HepG2 (cell line): ENCODE measurements at regions not wholly inside any gene's neighbourhood (a gene's known extent, or its start where the extent isn't known, plus 50 kb on each side); places are given as distances from the start of the nearest gene placed in this dataset.
"Not testable (repeated sequence)": the region's sequence is repeated elsewhere in the genome, so short reads cannot be mapped to it uniquely, and the experiment has no call there.

ENCODE experiments used
- ATAC-seq: fragments of 200-7000 bp; cut with Tn5 transposase; 3 replicates; pipeline ENCODE4 v1.9.1; 2020; ENCODE audit warnings: mild to moderate bottlenecking, moderate library complexity
- BruUV-seq: library from RNA; stranded (reverse); fragments of 400-500 nt; replicated peaks from 2 replicates; lab custom pipeline; 2021; lab: Mats Ljungman, UMichigan
- CTCF ChIA-PET: fragments of 300-600 bp; formaldehyde crosslinking; extraction: SDS; loops from one replicate; lab custom pipeline; 2021; ENCODE audit warnings: low total read pairs, inconsistent platforms, low intra/inter-chr PET ratio; lab: Yijun Ruan, JAX
- POLR2A ChIA-PET: fragments of 350-600 bp; sonication (Branson Sonifier 250); formaldehyde crosslinking; loops from one replicate; lab custom pipeline; 2020; ENCODE audit warnings: antibody characterized with exemption, inconsistent platforms; lab: Yijun Ruan, JAX
- DNase-seq: peaks from one replicate; pipeline ENCODE4 v3.0.0-alpha.2; 2015; ENCODE audit warnings: low spot score
- FAIRE-seq: peaks from 3 replicates; lab custom pipeline; 2011; peaks lifted over from hg19 to GRCh38; lab: Jason Lieb, UNC
- H2AFZ ChIP-seq: one replicate; pipeline ENCODE4 v1.6.1; 2011; ENCODE audit warnings: low read length, inconsistent platforms
- H3K27ac ChIP-seq: fragments of 300-600 bp; 3 replicates; pipeline ENCODE4 v1.8.0; 2011; ENCODE audit warnings: mixed run types, mild to moderate bottlenecking, mixed read lengths, low read length, inconsistent platforms; ENCODE audit not compliant: insufficient read depth; ENCODE audit errors: extremely low read length
- H3K27me3 ChIP-seq, 2 experiments: fragments of 200-600 bp in 1 of 2; 2 replicates in 1 of 2; 3 replicates in 1 of 2; pipeline versions ENCODE4 v1.6.0 to v1.8.0; 2011; ENCODE audit warnings: low read length in 2 of 2, mild to moderate bottlenecking in 2 of 2, moderate library complexity in 2 of 2, inconsistent platforms in 1 of 2; ENCODE audit not compliant: insufficient read depth in 2 of 2, control insufficient read depth in 1 of 2
- H3K36me3 ChIP-seq, 2 experiments: fragments of 200-600 bp in 1 of 2; replicated peaks in 1 of 2; 2 replicates in 1 of 2; 3 replicates in 1 of 2; pipeline versions ENCODE4 v1.5.1 to v1.8.0; 2011; ENCODE audit warnings: low read length in 2 of 2, inconsistent platforms in 1 of 2; ENCODE audit not compliant: insufficient read depth in 2 of 2, control insufficient read depth in 1 of 2
- H3K4me1 ChIP-seq: 2 replicates; pipeline ENCODE4 v1.5.1; 2012; ENCODE audit warnings: low read length, inconsistent platforms; ENCODE audit not compliant: insufficient read depth
- H3K4me2 ChIP-seq: 2 replicates; pipeline ENCODE4 v1.6.0; 2011; ENCODE audit warnings: low read depth, low read length, inconsistent platforms
- H3K4me3 ChIP-seq, 3 experiments: fragments of 200-600 bp in 1 of 3; sonication (generic), shearing (Covaris generic) in 1 of 3; replicated peaks in 1 of 3; 2 replicates each; pipeline ENCODE4 v1.5.1; 2011 to 2016; ENCODE audit warnings: low read length in 3 of 3, inconsistent platforms in 2 of 3, low read depth in 2 of 3, mild to moderate bottlenecking in 2 of 3, control low read depth in 1 of 3, mixed read lengths in 1 of 3; ENCODE audit not compliant: insufficient read depth in 1 of 3
- H3K79me2 ChIP-seq: one replicate; pipeline ENCODE4 v1.6.1; 2011; ENCODE audit warnings: low read length, inconsistent platforms; ENCODE audit not compliant: insufficient read depth
- H3K9ac ChIP-seq: 2 replicates; pipeline ENCODE4 v1.6.0; 2011; ENCODE audit warnings: mild to moderate bottlenecking, low read depth, low read length, inconsistent platforms; ENCODE audit not compliant: insufficient read depth
- H3K9me3 ChIP-seq: 2 replicates; pipeline ENCODE4 v1.5.1; 2012; ENCODE audit warnings: mild to moderate bottlenecking, low read length
- H4K20me1 ChIP-seq: 2 replicates; pipeline ENCODE4 v1.6.0; 2011; ENCODE audit warnings: inconsistent platforms, mild to moderate bottlenecking, low read length, moderate library complexity; ENCODE audit not compliant: insufficient read depth
- CBX1 ChIP-seq: IDR thresholded peaks from one replicate; pipeline ENCODE4 v1.6.1; 2016; ENCODE audit warnings: antibody characterized with exemption, low read depth
- SRY ChIP-seq: sonication (generic); formaldehyde crosslinking; IDR thresholded peaks from 2 replicates; pipeline ENCODE4 v1.8.0; 2022; ENCODE audit warnings: mild to moderate bottlenecking, missing genetic modification reagents
- ZC3H13 ChIP-seq: sonication (generic); formaldehyde crosslinking; IDR thresholded peaks from 2 replicates; pipeline ENCODE4 v1.8.1; 2023; ENCODE audit warnings: mild to moderate bottlenecking, missing genetic modification reagents, moderate library complexity
- WGBS: methylation state at CpG from one replicate; pipeline ENCODE4 v1.1.6; 2017; ENCODE audit warnings: low lambda C conversion rate; 5-methylcytosine and 5-hydroxymethylcytosine counted together
- in situ Hi-C: cut with HindIII; loops from 2 replicates; pipeline ENCODE4 v1.10.0; 2017; ENCODE audit warnings: low pct_unique_long_range_greater_than_20kb; ENCODE audit not compliant: extremely low pct_ligation_motif_present
- intact Hi-C: fragments of 100-400 bp; cut with micrococcal nuclease; formaldehyde crosslinking; loops from one replicate; pipeline ENCODE4 v1.10.0; 2022; ENCODE audit not compliant: unreplicated experiment
- TF ChIP-seq, protein P1 (sequence below): sonication (generic); formaldehyde crosslinking; IDR thresholded peaks from 2 replicates; pipeline ENCODE4 v1.4.0; 2020; ENCODE audit warnings: missing genetic modification reagents, borderline replicate concordance
- TF ChIP-seq, protein P2 (sequence below): sonication (generic); formaldehyde crosslinking; IDR thresholded peaks from 2 replicates; pipeline ENCODE4 v1.4.0; 2020; ENCODE audit warnings: missing genetic modification reagents, borderline replicate concordance
- TF ChIP-seq, protein P3 (sequence below): sonication (generic); formaldehyde crosslinking; IDR thresholded peaks from 2 replicates; pipeline ENCODE4 v1.4.0; 2020; ENCODE audit warnings: mild to moderate bottlenecking, low read depth, missing genetic modification reagents

DNA sequence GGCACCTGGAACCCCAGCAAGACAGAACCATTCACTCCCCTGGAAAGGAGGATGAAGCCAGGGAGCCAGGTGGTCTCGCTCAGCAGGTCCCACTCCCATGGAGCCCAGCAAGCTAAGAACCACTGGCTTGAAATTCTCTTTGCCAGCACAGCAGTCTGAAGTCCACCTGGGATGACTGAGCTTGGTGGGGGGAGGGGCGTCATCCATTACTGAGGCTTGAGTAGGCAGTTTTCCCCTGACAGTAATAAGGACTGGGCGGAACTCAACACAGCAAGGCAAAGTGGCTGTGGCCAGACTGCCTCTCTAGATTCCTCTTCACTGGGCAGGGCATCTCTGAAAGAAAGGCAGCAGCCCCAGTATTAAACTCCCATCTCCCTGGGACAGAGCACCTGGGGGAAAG lies 140.2 kb upstream of the ADGRB3 start:
- H3K27me3 ChIP-seq, H2AFZ ChIP-seq, H3K36me3 ChIP-seq, FAIRE-seq, intact Hi-C loops, in situ Hi-C loops, H3K4me1 ChIP-seq, H3K9me3 ChIP-seq, CTCF ChIA-PET, H3K4me2 ChIP-seq, POLR2A ChIA-PET, H3K27ac ChIP-seq, H3K79me2 ChIP-seq, H3K9ac ChIP-seq, BruUV-seq, H4K20me1 ChIP-seq, H3K4me3 ChIP-seq: not testable (repeated sequence)
- TF ChIP-seq, protein P1, sequence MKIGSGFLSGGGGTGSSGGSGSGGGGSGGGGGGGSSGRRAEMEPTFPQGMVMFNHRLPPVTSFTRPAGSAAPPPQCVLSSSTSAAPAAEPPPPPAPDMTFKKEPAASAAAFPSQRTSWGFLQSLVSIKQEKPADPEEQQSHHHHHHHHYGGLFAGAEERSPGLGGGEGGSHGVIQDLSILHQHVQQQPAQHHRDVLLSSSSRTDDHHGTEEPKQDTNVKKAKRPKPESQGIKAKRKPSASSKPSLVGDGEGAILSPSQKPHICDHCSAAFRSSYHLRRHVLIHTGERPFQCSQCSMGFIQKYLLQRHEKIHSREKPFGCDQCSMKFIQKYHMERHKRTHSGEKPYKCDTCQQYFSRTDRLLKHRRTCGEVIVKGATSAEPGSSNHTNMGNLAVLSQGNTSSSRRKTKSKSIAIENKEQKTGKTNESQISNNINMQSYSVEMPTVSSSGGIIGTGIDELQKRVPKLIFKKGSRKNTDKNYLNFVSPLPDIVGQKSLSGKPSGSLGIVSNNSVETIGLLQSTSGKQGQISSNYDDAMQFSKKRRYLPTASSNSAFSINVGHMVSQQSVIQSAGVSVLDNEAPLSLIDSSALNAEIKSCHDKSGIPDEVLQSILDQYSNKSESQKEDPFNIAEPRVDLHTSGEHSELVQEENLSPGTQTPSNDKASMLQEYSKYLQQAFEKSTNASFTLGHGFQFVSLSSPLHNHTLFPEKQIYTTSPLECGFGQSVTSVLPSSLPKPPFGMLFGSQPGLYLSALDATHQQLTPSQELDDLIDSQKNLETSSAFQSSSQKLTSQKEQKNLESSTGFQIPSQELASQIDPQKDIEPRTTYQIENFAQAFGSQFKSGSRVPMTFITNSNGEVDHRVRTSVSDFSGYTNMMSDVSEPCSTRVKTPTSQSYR (CRISPR knock-in tag), result peak; percentile 56; the same call in 1 of the 2 replicates
- ATAC-seq (peak; percentile 43; the same call in 1 of the 3 replicates), DNase-seq (peak; percentile 3)
- WGBS, result 60% methylated on average over 2 of the region's 3 CpGs

DNA sequence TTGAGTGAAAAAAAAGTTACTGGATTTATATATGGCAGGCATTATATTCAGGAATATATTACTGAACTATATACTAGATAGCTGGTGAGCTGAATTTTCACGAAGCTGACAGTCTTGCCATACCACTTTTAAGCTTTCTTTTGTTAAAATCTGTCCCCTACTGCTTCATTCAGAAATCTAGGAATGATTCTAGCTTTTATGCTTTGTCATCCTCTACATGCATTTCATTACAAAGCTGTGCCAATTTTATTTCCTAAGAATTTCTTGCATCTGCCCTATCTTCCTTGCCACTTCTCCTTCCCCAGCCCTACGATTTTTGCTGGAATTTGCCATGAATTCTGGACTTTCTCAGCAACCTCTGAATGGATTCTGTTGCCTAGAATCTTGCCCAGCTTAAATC lies 158.5 kb upstream of the ADGRB3 start:
- no peaks in the 10 kb centered on the region for H3K36me3 ChIP-seq
- no peaks in the 10 kb centered on the region for H3K9me3 ChIP-seq
- H2AFZ ChIP-seq, result no peak overlapping the region
- in situ Hi-C loops (no loop called here), intact Hi-C loops (no loop called here)
- BruUV-seq, result no TSS peak
- H3K4me2 ChIP-seq, result no peak overlapping the region
- no peak overlapping the region for H3K4me3 ChIP-seq
- no peak overlapping the region for H3K27ac ChIP-seq
- ATAC-seq, result no peak
- FAIRE-seq, result no peak
- H3K9ac ChIP-seq, result no peak overlapping the region
- DNase-seq, result no peak
- POLR2A ChIA-PET, result no interaction called here
- no peaks in the 10 kb centered on the region for H4K20me1 ChIP-seq
- no peaks in the 10 kb centered on the region for H3K79me2 ChIP-seq
- 2% methylated on average over 2 of the region's 2 CpGs for WGBS
- no peaks in the 10 kb centered on the region for H3K4me1 ChIP-seq
- CTCF ChIA-PET, result no interaction called here
- H3K27me3 ChIP-seq, result no peaks in the 10 kb centered on the region
- TF ChIP-seq CBX1 (no peak), ZC3H13 (CRISPR knock-in tag) (no peak), SRY (no peak)
- TF ChIP-seq, protein P2, sequence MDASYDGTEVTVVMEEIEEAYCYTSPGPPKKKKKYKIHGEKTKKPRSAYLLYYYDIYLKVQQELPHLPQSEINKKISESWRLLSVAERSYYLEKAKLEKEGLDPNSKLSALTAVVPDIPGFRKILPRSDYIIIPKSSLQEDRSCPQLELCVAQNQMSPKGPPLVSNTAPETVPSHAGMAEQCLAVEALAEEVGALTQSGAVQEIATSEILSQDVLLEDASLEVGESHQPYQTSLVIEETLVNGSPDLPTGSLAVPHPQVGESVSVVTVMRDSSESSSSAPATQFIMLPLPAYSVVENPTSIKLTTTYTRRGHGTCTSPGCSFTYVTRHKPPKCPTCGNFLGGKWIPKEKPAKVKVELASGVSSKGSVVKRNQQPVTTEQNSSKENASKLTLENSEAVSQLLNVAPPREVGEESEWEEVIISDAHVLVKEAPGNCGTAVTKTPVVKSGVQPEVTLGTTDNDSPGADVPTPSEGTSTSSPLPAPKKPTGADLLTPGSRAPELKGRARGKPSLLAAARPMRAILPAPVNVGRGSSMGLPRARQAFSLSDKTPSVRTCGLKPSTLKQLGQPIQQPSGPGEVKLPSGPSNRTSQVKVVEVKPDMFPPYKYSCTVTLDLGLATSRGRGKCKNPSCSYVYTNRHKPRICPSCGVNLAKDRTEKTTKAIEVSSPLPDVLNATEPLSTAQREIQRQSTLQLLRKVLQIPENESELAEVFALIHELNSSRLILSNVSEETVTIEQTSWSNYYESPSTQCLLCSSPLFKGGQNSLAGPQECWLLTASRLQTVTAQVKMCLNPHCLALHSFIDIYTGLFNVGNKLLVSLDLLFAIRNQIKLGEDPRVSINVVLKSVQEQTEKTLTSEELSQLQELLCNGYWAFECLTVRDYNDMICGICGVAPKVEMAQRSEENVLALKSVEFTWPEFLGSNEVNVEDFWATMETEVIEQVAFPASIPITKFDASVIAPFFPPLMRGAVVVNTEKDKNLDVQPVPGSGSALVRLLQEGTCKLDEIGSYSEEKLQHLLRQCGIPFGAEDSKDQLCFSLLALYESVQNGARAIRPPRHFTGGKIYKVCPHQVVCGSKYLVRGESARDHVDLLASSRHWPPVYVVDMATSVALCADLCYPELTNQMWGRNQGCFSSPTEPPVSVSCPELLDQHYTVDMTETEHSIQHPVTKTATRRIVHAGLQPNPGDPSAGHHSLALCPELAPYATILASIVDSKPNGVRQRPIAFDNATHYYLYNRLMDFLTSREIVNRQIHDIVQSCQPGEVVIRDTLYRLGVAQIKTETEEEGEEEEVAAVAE (CRISPR knock-in tag), result no peak
- TF ChIP-seq, protein P3, sequence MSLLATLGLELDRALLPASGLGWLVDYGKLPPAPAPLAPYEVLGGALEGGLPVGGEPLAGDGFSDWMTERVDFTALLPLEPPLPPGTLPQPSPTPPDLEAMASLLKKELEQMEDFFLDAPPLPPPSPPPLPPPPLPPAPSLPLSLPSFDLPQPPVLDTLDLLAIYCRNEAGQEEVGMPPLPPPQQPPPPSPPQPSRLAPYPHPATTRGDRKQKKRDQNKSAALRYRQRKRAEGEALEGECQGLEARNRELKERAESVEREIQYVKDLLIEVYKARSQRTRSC (CRISPR knock-in tag), result no peak
